ENCODE measurements at regions not wholly inside any gene's neighbourhood (a gene's known extent, or its start where the extent isn't known, plus 50 kb on each side); places are given as distances from the start of the nearest gene placed in this dataset.

DNA sequence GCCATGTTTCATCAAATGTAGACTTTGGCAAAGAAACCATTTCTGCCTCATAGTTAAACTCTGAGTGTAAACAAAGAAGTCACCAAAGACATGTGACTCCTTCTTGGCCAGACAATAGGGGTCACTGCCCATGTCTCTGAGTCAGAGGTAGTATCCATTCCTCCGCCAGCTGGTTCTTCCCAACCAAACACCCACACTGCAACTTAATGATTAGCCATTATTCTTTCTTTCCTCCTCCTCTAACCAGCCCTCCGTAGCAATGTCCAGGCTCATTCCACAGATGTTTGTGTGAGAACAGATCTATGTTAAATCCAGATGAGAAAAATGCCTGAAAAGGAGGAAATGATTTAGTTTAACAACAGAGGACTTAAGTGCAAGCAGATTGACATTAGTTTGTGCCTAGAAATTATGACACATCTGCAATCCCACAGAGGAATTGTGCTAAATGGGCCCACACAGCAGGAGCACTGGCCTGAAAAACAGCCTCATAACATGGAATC, 127.9 kb upstream of the SH3BP4 start:
- peak; percentile 87 for DNase-seq (ENCODE audit: low read depth in 1 of 2, low spot score in 1 of 2)
- WGBS (ENCODE audit: missing lambda C conversion rate), result 5% methylated on average over 2 of the region's 2 CpGs
- peak; percentile 90 to 95 for ATAC-seq
- Histone ChIP-seq H3K27ac (peak overlapping the region; percentile 81 to 88), H3K4me3 (no peak overlapping the region), H3K9me3 (no peaks in the 10 kb centered on the region), H3K4me1 (peaks cover 28% of the 10 kb centered on the region), H3K4me2 (peak overlapping the region; percentile 68)
- ChIA-PET POLR2A (interaction anchor here (0.5 to 1.2 kb wide), 4 partner anchors 57 to 157 kb away, joined by 3 to 10 read pairs (median 4); no protein-coding TSS in a partner anchor), CTCF (interaction anchor here (0.8 to 1.0 kb wide), 3 partner anchors 9 to 286 kb away, joined by 3 read pairs; no protein-coding TSS in a partner anchor)
- FAIRE-seq, result no peak
- no peak for TF ChIP-seq ZFP36 (IDR thresholded peaks at IDR 0.05; ENCODE audit: borderline replicate concordance, partially characterized antibody)
- no peak for TF ChIP-seq RFX5 (IDR thresholded peaks at IDR 0.05)
- peak; percentile 78 to 84; a peak in 4 of 5 replicates for TF ChIP-seq EP300 (IDR thresholded peaks at IDR 0.05)
- no peak for TF ChIP-seq CHD4 (IDR thresholded peaks at IDR 0.05; ENCODE audit: borderline replicate concordance)
- peak; percentile 94 for TF ChIP-seq JUNB (IDR thresholded peaks at IDR 0.05)
- TF ChIP-seq JUN (IDR thresholded peaks at IDR 0.05), result peak; percentile 83 to 88
- TF ChIP-seq KDM5A (IDR thresholded peaks at IDR 0.05), result no peak
- TF ChIP-seq PHF8 (IDR thresholded peaks at IDR 0.05; ENCODE audit: borderline replicate concordance, low read depth), result no peak
- peak; percentile 80 for TF ChIP-seq MAX (IDR thresholded peaks at IDR 0.05)
- no peak for TF ChIP-seq NFE2L2 (conservative IDR thresholded peaks at IDR 0.05; ENCODE audit: low read length)
- peak; percentile 56; the same call in 2 of the 3 replicates for TF ChIP-seq SMC3 (IDR thresholded peaks at IDR 0.05)
- TF ChIP-seq HOXA7 (CRISPR knock-in tag; IDR thresholded peaks at IDR 0.05), result no peak
- no peak for TF ChIP-seq CTCF (IDR thresholded peaks at IDR 0.05)
- TF ChIP-seq, protein P1, sequence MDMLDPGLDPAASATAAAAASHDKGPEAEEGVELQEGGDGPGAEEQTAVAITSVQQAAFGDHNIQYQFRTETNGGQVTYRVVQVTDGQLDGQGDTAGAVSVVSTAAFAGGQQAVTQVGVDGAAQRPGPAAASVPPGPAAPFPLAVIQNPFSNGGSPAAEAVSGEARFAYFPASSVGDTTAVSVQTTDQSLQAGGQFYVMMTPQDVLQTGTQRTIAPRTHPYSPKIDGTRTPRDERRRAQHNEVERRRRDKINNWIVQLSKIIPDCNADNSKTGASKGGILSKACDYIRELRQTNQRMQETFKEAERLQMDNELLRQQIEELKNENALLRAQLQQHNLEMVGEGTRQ (IDR thresholded peaks at IDR 0.05), result peak; percentile 45; the same call in 1 of the 2 replicates
- TF ChIP-seq FOSL2 (IDR thresholded peaks at IDR 0.05), result peak; percentile 72
- peak; percentile 91 for TF ChIP-seq FOSL2 (CRISPR knock-in tag; IDR thresholded peaks at IDR 0.05)
- TF ChIP-seq GATA3 (IDR thresholded peaks at IDR 0.05; ENCODE audit: borderline replicate concordance), result peak; percentile 73
- TF ChIP-seq SREBF2 (IDR thresholded peaks at IDR 0.05), result no peak
- no peak; the same call in 1 of the 2 replicates for TF ChIP-seq MYC (IDR thresholded peaks at IDR 0.05; ENCODE audit: borderline replicate concordance, low read length)
- no peak for TF ChIP-seq E2F6 (IDR thresholded peaks at IDR 0.05; ENCODE audit: borderline replicate concordance, low read depth)
- peak in 1 of 2 experiments; percentile 67; a peak in 4 of 5 replicates for TF ChIP-seq RAD21 (conservative IDR thresholded peaks at IDR 0.05 in 1 of 2, IDR thresholded peaks at IDR 0.05 in 1 of 2)
- no peak for TF ChIP-seq HEYL (CRISPR knock-in tag; IDR thresholded peaks at IDR 0.05)
- TF ChIP-seq, protein P2, sequence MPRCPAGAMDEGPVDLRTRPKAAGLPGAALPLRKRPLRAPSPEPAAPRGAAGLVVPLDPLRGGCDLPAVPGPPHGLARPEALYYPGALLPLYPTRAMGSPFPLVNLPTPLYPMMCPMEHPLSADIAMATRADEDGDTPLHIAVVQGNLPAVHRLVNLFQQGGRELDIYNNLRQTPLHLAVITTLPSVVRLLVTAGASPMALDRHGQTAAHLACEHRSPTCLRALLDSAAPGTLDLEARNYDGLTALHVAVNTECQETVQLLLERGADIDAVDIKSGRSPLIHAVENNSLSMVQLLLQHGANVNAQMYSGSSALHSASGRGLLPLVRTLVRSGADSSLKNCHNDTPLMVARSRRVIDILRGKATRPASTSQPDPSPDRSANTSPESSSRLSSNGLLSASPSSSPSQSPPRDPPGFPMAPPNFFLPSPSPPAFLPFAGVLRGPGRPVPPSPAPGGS (IDR thresholded peaks at IDR 0.05), result peak; percentile 72; the same call in 1 of the 3 replicates
- TF ChIP-seq, protein P3, sequence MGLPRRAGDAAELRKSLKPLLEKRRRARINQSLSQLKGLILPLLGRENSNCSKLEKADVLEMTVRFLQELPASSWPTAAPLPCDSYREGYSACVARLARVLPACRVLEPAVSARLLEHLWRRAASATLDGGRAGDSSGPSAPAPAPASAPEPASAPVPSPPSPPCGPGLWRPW (IDR thresholded peaks at IDR 0.05), result no peak
